ENCODE measurements at regions not wholly inside any gene's neighbourhood (a gene's known extent, or its start where the extent isn't known, plus 50 kb on each side); places are given as distances from the start of the nearest gene placed in this dataset.

DNA sequence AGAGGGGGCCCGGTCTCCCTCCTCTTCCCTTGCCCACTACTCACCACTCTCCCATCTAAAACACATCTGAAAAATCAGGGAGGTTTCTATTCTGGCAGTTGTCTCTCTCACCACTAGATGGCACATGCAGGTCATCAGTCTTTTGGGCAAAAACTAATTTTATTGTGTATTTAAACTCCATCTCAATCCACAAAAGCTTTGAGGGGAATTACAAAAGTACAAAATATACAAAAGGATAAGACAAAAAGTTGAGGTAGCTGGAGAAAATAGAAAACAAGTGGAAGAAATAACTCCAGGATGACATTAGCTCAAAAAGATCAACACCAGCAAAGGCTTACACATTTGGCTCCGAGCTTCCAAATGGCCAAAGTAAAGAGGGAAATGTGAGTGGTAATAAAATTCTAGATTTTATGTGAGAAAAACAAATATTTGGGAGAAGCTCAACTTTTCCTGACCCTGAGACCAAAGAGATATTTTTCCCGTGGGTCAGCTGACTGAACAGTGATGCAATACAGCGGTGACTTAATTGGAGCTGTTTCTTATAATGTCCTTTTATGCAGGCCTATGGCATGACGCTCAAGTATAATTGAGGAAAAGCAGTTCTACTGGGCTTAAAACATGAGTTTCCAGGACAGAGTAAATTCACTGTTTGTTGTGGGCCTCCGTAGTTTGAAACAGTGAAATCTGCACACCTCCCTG, 79.8 kb upstream of the CHD6 start:
- Mint-ChIP-seq H3K27me3 (ENCODE audit: insufficient read depth, low read depth, poor library complexity) (peaks cover 4% of the 10 kb centered on the region), H3K27ac (no peak overlapping the region), H3K4me3 (no peak overlapping the region), H3K36me3 (ENCODE audit: low read depth) (0 out of 3 replicates have a peak, but pooled peaks cover 5% of the 10 kb centered on the region), H3K9me3 (peaks cover 20% of the 10 kb centered on the region), H3K4me1 (peaks cover 16% of the 10 kb centered on the region)
- Histone ChIP-seq H3K4me3 (no peak overlapping the region), H3K9me2 (ENCODE audit: insufficient read depth) (no peaks in the 10 kb centered on the region), H3K4me2 (no peak overlapping the region), H3K27me3 (ENCODE audit: insufficient read depth) (no peaks in the 10 kb centered on the region), H3K4me1 (ENCODE audit: insufficient read depth) (peaks cover 11% of the 10 kb centered on the region; the same call in 1 of the 2 replicates), H2AFZ (no peak overlapping the region), H3K79me2 (replicated peaks; ENCODE audit: insufficient read depth) (no peaks in the 10 kb centered on the region), H3F3A (replicated peaks; ENCODE audit: low read depth) (no peaks in the 10 kb centered on the region), H4K20me1 (replicated peaks; ENCODE audit: insufficient read depth) (no peaks in the 10 kb centered on the region), H3K27ac (ENCODE audit: low read depth) (no peak overlapping the region), H3K36me3 (ENCODE audit: insufficient read depth) (no peaks in the 10 kb centered on the region)
- TF ChIP-seq EZH2phosphoT487 (IDR thresholded peaks at IDR 0.05; ENCODE audit: unreplicated experiment) = no peak
- TF ChIP-seq, protein P1, sequence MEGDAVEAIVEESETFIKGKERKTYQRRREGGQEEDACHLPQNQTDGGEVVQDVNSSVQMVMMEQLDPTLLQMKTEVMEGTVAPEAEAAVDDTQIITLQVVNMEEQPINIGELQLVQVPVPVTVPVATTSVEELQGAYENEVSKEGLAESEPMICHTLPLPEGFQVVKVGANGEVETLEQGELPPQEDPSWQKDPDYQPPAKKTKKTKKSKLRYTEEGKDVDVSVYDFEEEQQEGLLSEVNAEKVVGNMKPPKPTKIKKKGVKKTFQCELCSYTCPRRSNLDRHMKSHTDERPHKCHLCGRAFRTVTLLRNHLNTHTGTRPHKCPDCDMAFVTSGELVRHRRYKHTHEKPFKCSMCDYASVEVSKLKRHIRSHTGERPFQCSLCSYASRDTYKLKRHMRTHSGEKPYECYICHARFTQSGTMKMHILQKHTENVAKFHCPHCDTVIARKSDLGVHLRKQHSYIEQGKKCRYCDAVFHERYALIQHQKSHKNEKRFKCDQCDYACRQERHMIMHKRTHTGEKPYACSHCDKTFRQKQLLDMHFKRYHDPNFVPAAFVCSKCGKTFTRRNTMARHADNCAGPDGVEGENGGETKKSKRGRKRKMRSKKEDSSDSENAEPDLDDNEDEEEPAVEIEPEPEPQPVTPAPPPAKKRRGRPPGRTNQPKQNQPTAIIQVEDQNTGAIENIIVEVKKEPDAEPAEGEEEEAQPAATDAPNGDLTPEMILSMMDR (conservative IDR thresholded peaks at IDR 0.05; ENCODE audit: low read depth in 2 of 2) = peak; percentile 66 to 99
- DNase-seq (ENCODE audit: low spot score) (peak; percentile 77), ATAC-seq (no peak)

DNA sequence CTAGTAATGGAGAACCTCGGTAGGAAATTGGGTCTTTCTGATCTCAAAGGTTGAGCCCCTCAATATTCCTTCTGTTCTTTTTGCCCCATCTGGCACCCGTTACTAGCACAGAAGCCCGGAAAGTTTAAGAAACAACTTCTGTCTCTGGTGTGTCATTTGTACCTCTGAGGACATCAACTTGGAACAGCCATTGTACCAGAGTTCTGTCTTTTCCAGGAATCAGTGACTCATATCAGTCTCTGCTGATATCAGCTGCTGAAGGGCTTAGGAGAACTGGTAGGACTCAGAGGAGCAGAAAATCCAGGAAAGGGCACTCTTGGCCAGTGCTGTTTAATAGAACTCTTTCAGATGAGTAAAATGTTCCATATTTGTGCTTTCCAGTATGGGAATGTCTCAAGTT, 78.3 kb upstream of the CHD6 start:
- Mint-ChIP-seq H3K4me3 (no peak overlapping the region), H3K9me3 (peaks cover 8% of the 10 kb centered on the region), H3K4me1 (peaks cover 15% of the 10 kb centered on the region), H3K36me3 (ENCODE audit: low read depth) (0 out of 3 replicates have a peak, but pooled peaks cover 1% of the 10 kb centered on the region), H3K27ac (no peak overlapping the region), H3K27me3 (ENCODE audit: insufficient read depth, low read depth, poor library complexity) (peaks cover 11% of the 10 kb centered on the region)
- H3K36me3 ChIP-seq (ENCODE audit: insufficient read depth) = no peaks in the 10 kb centered on the region
- TF ChIP-seq, protein P1 (conservative IDR thresholded peaks at IDR 0.05; ENCODE audit: low read depth in 2 of 2) = no peak
- TF ChIP-seq ZNF114 (CRISPR knock-in tag; IDR thresholded peaks at IDR 0.05) (no peak), POLR2AphosphoS5 (IDR thresholded peaks at IDR 0.05; ENCODE audit: low read depth) (no peak)
- TF ChIP-seq, protein P2, sequence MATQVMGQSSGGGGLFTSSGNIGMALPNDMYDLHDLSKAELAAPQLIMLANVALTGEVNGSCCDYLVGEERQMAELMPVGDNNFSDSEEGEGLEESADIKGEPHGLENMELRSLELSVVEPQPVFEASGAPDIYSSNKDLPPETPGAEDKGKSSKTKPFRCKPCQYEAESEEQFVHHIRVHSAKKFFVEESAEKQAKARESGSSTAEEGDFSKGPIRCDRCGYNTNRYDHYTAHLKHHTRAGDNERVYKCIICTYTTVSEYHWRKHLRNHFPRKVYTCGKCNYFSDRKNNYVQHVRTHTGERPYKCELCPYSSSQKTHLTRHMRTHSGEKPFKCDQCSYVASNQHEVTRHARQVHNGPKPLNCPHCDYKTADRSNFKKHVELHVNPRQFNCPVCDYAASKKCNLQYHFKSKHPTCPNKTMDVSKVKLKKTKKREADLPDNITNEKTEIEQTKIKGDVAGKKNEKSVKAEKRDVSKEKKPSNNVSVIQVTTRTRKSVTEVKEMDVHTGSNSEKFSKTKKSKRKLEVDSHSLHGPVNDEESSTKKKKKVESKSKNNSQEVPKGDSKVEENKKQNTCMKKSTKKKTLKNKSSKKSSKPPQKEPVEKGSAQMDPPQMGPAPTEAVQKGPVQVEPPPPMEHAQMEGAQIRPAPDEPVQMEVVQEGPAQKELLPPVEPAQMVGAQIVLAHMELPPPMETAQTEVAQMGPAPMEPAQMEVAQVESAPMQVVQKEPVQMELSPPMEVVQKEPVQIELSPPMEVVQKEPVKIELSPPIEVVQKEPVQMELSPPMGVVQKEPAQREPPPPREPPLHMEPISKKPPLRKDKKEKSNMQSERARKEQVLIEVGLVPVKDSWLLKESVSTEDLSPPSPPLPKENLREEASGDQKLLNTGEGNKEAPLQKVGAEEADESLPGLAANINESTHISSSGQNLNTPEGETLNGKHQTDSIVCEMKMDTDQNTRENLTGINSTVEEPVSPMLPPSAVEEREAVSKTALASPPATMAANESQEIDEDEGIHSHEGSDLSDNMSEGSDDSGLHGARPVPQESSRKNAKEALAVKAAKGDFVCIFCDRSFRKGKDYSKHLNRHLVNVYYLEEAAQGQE (IDR thresholded peaks at IDR 0.05; ENCODE audit: unreplicated experiment) = no peak
- peaks cover 5% of the 10 kb centered on the region; the same call in 1 of the 2 replicates for H3K4me1 ChIP-seq (ENCODE audit: insufficient read depth)
- no peak overlapping the region for H3K27ac ChIP-seq (ENCODE audit: low read depth)
- H3K9me2 ChIP-seq (ENCODE audit: insufficient read depth) = peaks cover 5% of the 10 kb centered on the region
- no peaks in the 10 kb centered on the region for H3K79me2 ChIP-seq (replicated peaks; ENCODE audit: insufficient read depth)
- no peaks in the 10 kb centered on the region for H4K20me1 ChIP-seq (replicated peaks; ENCODE audit: insufficient read depth)
- H3K27me3 ChIP-seq (ENCODE audit: insufficient read depth) = no peaks in the 10 kb centered on the region
- H3K4me3 ChIP-seq = no peak overlapping the region
- DNase-seq (ENCODE audit: low spot score) (no peak), ATAC-seq (no peak)
- H3F3A ChIP-seq (replicated peaks; ENCODE audit: low read depth) = no peaks in the 10 kb centered on the region
- no peak overlapping the region for H3K4me2 ChIP-seq
- no peak overlapping the region for H2AFZ ChIP-seq
